Panc1 (cell line): ENCODE measurements at regions not wholly inside any gene's neighbourhood (a gene's known extent, or its start where the extent isn't known, plus 50 kb on each side); places are given as distances from the start of the nearest gene placed in this dataset.

Experiments used
- ATAC-seq: fragments of 200-7000 bp; cut with Tn5 transposase; 2 replicates; pipeline ENCODE4 v1.9.1; 2020; ENCODE audit warnings: mild to moderate bottlenecking, moderate library complexity
- BruUV-seq: library from RNA; stranded (reverse); fragments of 400-500 nt; replicated peaks from 2 replicates; lab custom pipeline; 2021; lab: Mats Ljungman, UMichigan
- CTCF ChIA-PET: fragments of 300-600 bp; sonication (Branson Sonifier 250); formaldehyde crosslinking; loops from one replicate; lab custom pipeline; 2022; ENCODE audit warnings: antibody characterized with exemption; lab: Charles Lee
- POLR2A ChIA-PET: fragments of 300-600 bp; sonication (Branson Sonifier 250); formaldehyde crosslinking; loops from one replicate; lab custom pipeline; 2022; ENCODE audit warnings: antibody characterized with exemption; lab: Charles Lee
- DNase-seq: peaks from one replicate; pipeline ENCODE4 v3.0.0-alpha.2; 2010; ENCODE audit warnings: low read depth, low spot score
- H3K27ac ChIP-seq: 2 replicates; pipeline ENCODE4 v1.5.1; 2011; ENCODE audit warnings: mild to moderate bottlenecking, low read length, inconsistent platforms
- H3K27me3 ChIP-seq: fragments of 200-500 bp; sonication (Bioruptor generic); 2 replicates; pipeline ENCODE4 v1.6.0; 2014; ENCODE audit warnings: low read length, inconsistent platforms; ENCODE audit not compliant: control insufficient read depth, insufficient read depth
- H3K36me3 ChIP-seq: fragments of 200-500 bp; sonication (Bioruptor generic); 2 replicates; pipeline ENCODE4 v1.5.1; 2014; ENCODE audit warnings: inconsistent platforms, mild to moderate bottlenecking, low read length, moderate library complexity; ENCODE audit not compliant: control insufficient read depth, insufficient read depth
- H3K4me1 ChIP-seq: 2 replicates; pipeline ENCODE4 v1.5.1; 2011; ENCODE audit warnings: inconsistent platforms, mild to moderate bottlenecking, low read length, moderate library complexity; ENCODE audit not compliant: control insufficient read depth, insufficient read depth
- H3K4me3 ChIP-seq, 2 experiments: 2 replicates each; pipeline ENCODE4 v1.5.1; 2011 to 2012; ENCODE audit warnings: low read depth in 2 of 2, low read length in 2 of 2, mild to moderate bottlenecking in 2 of 2, inconsistent platforms in 1 of 2, moderate library complexity in 1 of 2
- H3K9me3 ChIP-seq: fragments of 200-500 bp; sonication (Bioruptor generic); 2 replicates; pipeline ENCODE4 v1.5.1; 2014; ENCODE audit warnings: low read depth, mild to moderate bottlenecking, inconsistent platforms, low read length, moderate library complexity; ENCODE audit not compliant: control insufficient read depth, insufficient read depth
- POLR2AphosphoS5 ChIP-seq: IDR thresholded peaks from 2 replicates; pipeline ENCODE4 v1.6.1; 2012; ENCODE audit warnings: mild to moderate bottlenecking, low read depth, low read length, moderate library complexity
- SIN3A ChIP-seq: IDR thresholded peaks from 2 replicates; pipeline ENCODE4 v1.6.1; 2012; ENCODE audit warnings: low read depth, mild to moderate bottlenecking, low read length, moderate library complexity, borderline replicate concordance; ENCODE audit not compliant: insufficient read depth
- TCF7L2 ChIP-seq: IDR thresholded peaks from 2 replicates; pipeline ENCODE4 v1.6.1; 2011; ENCODE audit warnings: mild to moderate bottlenecking, low read depth, low read length, inconsistent platforms
- in situ Hi-C: cut with HindIII; loops from 2 replicates; pipeline ENCODE4 v1.10.0; 2016; ENCODE audit warnings: low sequenced_read_pairs, low pct_unique_long_range_greater_than_20kb
- intact Hi-C: fragments of 100-400 bp; cut with micrococcal nuclease; formaldehyde crosslinking; loops from one replicate; pipeline ENCODE4 v1.10.0; 2022; ENCODE audit not compliant: unreplicated experiment
- TF ChIP-seq, protein P1 (sequence below): fragments of 450-650 bp; IDR thresholded peaks from 2 replicates; pipeline ENCODE4 v1.5.1; 2017; ENCODE audit warnings: mild to moderate bottlenecking
- TF ChIP-seq, protein P2 (sequence below), 2 experiments: IDR thresholded peaks; 2 replicates each; pipeline ENCODE4 v1.6.1; 2011 to 2012; ENCODE audit warnings: low read depth in 2 of 2, control low read depth in 1 of 2, low read length in 1 of 2, mild to moderate bottlenecking in 1 of 2, moderate library complexity in 1 of 2; ENCODE audit not compliant: insufficient read depth in 1 of 2

DNA sequence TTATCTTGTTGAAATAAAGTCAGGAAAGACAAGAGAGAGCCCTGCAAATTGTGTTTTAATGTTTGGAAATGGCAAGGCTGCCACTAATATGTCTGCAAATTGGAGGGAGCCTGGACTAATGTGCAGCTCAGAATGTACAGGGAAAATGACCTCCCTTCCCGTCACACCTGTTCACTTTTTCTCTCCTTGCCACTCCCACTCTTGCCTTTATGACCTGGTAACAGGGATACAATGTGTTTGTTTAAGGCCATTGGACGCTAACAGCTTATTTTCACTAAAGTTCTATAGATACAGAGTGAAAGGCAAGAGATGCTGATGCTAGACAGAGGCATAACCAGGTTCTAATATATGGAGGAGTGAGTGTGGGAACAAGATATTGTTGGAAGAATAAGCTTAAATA is 203.9 kb downstream of the RAB38 start:
- intact Hi-C loops, result no loop called here
- H3K4me3 ChIP-seq, result no peak overlapping the region
- no peaks in the 10 kb centered on the region for H3K9me3 ChIP-seq
- ATAC-seq (no peak), DNase-seq (no peak)
- no peak overlapping the region for H3K27ac ChIP-seq
- H3K27me3 ChIP-seq, result no peaks in the 10 kb centered on the region; the same call in none of the 2 replicates
- no peaks in the 10 kb centered on the region for H3K36me3 ChIP-seq
- TF ChIP-seq POLR2AphosphoS5, result no peak
- TF ChIP-seq, protein P1, sequence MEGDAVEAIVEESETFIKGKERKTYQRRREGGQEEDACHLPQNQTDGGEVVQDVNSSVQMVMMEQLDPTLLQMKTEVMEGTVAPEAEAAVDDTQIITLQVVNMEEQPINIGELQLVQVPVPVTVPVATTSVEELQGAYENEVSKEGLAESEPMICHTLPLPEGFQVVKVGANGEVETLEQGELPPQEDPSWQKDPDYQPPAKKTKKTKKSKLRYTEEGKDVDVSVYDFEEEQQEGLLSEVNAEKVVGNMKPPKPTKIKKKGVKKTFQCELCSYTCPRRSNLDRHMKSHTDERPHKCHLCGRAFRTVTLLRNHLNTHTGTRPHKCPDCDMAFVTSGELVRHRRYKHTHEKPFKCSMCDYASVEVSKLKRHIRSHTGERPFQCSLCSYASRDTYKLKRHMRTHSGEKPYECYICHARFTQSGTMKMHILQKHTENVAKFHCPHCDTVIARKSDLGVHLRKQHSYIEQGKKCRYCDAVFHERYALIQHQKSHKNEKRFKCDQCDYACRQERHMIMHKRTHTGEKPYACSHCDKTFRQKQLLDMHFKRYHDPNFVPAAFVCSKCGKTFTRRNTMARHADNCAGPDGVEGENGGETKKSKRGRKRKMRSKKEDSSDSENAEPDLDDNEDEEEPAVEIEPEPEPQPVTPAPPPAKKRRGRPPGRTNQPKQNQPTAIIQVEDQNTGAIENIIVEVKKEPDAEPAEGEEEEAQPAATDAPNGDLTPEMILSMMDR, result no peak
- TF ChIP-seq SIN3A, result no peak
- TF ChIP-seq, protein P2, sequence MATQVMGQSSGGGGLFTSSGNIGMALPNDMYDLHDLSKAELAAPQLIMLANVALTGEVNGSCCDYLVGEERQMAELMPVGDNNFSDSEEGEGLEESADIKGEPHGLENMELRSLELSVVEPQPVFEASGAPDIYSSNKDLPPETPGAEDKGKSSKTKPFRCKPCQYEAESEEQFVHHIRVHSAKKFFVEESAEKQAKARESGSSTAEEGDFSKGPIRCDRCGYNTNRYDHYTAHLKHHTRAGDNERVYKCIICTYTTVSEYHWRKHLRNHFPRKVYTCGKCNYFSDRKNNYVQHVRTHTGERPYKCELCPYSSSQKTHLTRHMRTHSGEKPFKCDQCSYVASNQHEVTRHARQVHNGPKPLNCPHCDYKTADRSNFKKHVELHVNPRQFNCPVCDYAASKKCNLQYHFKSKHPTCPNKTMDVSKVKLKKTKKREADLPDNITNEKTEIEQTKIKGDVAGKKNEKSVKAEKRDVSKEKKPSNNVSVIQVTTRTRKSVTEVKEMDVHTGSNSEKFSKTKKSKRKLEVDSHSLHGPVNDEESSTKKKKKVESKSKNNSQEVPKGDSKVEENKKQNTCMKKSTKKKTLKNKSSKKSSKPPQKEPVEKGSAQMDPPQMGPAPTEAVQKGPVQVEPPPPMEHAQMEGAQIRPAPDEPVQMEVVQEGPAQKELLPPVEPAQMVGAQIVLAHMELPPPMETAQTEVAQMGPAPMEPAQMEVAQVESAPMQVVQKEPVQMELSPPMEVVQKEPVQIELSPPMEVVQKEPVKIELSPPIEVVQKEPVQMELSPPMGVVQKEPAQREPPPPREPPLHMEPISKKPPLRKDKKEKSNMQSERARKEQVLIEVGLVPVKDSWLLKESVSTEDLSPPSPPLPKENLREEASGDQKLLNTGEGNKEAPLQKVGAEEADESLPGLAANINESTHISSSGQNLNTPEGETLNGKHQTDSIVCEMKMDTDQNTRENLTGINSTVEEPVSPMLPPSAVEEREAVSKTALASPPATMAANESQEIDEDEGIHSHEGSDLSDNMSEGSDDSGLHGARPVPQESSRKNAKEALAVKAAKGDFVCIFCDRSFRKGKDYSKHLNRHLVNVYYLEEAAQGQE (IDR thresholded peaks at IDR 0.05; ENCODE audit: insufficient read depth in 1 of 2, low read depth in 2 of 2, low read length in 1 of 2), result no peak
- no peak for TF ChIP-seq TCF7L2
- ChIA-PET CTCF (no interaction called here), POLR2A (no interaction called here)
- H3K4me1 ChIP-seq, result no peaks in the 10 kb centered on the region
- BruUV-seq, result no TSS peak
- in situ Hi-C loops, result no loop called here

DNA sequence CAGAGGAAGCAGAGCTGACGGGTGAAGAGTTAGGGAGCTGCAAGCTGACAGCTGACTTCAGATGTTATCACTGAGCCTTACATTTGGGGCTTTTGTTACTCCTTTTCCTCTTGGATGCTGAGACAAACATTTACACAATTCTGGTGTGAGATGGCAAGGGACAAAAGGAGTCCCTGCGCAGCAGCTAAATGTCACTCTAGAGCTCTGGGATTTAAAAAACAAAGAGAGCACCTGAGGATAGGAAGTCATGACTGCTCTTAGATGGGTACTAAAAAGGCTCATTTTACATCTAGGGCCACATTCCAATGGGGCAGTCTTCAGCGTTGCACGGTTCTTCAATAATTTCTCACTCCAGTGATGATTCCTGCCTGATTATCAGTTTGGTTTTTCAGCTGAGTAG is 204.5 kb downstream of the RAB38 start:
- H3K4me3 ChIP-seq, result no peak overlapping the region
- ChIA-PET CTCF (no interaction called here), POLR2A (no interaction called here)
- no peak overlapping the region for H3K27ac ChIP-seq
- DNase-seq (no peak), ATAC-seq (no peak)
- no peaks in the 10 kb centered on the region; the same call in none of the 2 replicates for H3K27me3 ChIP-seq
- BruUV-seq, result no TSS peak
- H3K4me1 ChIP-seq, result no peaks in the 10 kb centered on the region
- intact Hi-C loops (no loop called here), in situ Hi-C loops (no loop called here)
- no peaks in the 10 kb centered on the region for H3K36me3 ChIP-seq
- TF ChIP-seq, protein P2 (IDR thresholded peaks at IDR 0.05; ENCODE audit: insufficient read depth in 1 of 2, low read depth in 2 of 2, low read length in 1 of 2), result no peak
- TF ChIP-seq SIN3A (no peak), POLR2AphosphoS5 (no peak), TCF7L2 (no peak)
- TF ChIP-seq, protein P1, result no peak
- no peaks in the 10 kb centered on the region for H3K9me3 ChIP-seq
